ENCODE measurements at regions not wholly inside any gene's neighbourhood (a gene's known extent, or its start where the extent isn't known, plus 50 kb on each side); places are given as distances from the start of the nearest gene placed in this dataset.
"Not testable (repeated sequence)": the region's sequence is repeated elsewhere in the genome, so short reads cannot be mapped to it uniquely, and the experiment has no call there.

DNA sequence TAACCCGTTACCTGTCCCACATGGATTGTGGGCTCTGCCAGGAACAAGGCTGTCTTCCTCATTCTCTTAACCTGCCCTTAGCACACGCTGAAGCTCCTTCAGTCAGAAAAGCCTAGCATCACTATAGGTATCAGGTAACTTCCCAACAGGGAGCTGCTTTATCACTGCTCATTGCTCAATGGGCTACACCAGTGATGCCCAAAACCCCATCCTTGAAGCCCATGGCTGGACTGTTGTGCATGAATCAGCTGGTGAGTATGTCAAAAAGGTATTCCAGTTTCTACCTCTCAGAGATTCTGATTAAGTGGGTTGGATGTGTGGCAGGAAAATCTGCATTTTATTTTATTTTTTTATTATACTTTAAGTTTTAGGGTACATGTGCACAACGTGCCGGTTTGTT lies 362.2 kb downstream of the LRATD1 start:
- no peak for DNase-seq

DNA sequence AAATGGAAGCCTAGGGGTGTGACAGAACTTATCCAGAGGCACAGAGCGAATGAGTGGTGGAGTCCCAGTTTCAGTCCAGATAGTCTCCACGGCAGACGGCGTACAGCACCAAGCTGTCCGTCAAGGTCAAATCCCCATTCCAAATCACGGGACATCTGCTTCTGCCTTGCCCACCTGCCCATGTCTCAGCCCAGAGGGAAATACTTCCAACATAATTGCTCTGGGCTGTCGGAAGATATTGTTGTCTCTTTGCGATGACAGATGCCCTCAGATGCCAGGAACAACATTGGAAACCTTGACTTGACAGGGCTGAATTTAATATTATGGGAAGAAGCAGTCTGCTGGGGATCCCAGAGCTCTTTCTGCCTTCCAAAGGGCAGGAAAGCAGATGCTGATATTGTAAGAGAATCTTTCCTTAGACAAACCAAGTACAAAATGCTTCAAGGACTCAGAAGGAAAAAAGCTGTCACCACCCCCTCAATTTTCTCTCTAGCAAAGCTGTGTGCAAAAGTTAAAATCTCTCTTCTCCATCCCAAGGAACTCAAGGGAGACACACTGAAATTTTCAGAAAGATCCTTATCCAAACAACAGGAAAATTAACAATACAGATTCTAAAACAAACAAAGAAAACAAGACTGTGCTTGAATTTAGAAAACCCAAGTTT lies 364.0 kb downstream of the LRATD1 start:
- DNase-seq, result no peak

DNA sequence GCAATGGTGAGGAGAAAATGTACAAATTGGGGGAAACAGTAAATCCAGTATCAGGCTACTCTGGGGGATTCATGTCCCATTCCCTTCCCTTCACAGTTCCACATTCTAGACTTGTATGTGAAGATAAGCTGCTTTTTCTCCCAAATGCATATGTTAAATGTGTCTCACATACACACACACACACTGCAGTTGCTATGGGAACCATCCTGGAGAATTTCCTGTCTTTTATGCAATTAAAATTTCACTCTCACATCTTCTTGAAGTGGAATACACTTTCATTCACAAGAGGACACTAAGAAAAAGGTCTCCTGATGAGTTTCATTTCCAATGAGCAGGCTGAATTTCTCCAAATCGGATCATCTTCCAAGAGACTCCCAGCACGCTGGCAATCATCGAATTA lies 366.0 kb downstream of the LRATD1 start:
- no peak for DNase-seq

GRCh38 chr2:14999114-14999661 lies 366.7 kb downstream of the LRATD1 start:
- no peak for DNase-seq

- DNase-seq, result not testable (repeated sequence)
These were observed 370.0 kb downstream of the LRATD1 start for GRCh38 chr2:15002519-15002918.

DNA sequence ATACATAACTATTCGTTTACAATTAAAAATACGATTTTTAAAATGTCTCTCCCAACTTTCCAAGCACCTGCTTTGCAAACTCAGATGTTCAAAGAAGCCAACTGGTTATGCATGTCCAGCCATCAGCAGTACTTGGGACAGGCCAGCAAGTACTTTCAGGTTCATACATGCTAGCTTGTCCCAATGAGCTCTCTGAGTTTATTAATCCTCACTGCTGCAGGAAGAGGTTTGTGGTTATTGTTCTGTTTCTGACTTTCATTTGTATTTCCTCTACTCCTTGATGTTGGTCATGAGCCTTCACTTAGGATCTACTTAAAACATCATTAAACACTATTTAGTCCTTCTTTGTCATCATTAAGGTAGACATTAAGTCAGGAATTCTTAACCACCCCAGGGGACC lies 374.1 kb downstream of the LRATD1 start:
- DNase-seq, result no peak

DNA sequence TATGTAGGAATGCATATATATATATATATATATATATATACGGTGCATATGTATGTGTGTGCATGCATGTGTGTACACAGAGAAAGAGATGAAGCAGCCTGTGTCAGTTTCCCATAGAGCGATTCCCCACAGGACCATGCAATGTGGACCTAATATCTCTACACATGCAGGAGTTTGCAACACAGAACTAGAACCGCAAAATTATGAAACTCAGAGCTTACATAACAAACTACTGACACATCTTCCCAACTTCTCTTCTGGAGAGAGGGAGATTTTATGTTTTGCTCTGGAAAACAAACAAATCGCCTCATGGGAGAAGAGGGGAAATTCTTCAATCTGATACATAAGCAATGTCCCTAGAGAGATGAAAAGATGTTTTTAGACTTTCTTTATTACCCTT lies 377.2 kb downstream of the LRATD1 start:
- no peak for DNase-seq

GRCh38 chr2:15010346-15010745 lies 377.8 kb downstream of the LRATD1 start:
- DNase-seq, result no peak

DNA sequence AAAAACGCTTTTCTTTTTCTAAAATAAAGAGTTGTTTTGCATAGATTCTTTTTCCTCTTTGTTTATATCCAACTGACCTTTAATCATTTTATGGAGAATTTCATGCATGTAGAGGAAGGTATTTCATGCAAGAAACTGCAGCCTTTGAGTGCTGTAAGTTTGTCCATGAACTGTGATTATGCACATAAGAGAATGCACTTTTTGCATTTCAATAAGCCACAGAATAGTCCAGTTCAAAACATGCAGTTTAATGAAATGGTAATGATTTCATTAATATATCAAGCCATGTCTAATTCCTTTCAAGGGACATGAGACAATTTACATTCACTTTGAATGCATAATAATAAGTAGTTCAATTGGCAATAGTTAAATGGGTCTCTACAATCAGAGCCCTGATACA lies 386.3 kb downstream of the LRATD1 start:
- DNase-seq, result no peak

GRCh38 chr2:15023221-15023620 lies 390.7 kb downstream of the LRATD1 start:
- no peak for DNase-seq

GRCh38 chr2:15028406-15028805 lies 395.9 kb downstream of the LRATD1 start:
- DNase-seq, result no peak

- DNase-seq, result no peak
These were observed 399.3 kb downstream of the LRATD1 start for GRCh38 chr2:15031745-15032240.

GRCh38 chr2:15034246-15034645 lies 401.7 kb downstream of the LRATD1 start:
- no peak for DNase-seq

DNA sequence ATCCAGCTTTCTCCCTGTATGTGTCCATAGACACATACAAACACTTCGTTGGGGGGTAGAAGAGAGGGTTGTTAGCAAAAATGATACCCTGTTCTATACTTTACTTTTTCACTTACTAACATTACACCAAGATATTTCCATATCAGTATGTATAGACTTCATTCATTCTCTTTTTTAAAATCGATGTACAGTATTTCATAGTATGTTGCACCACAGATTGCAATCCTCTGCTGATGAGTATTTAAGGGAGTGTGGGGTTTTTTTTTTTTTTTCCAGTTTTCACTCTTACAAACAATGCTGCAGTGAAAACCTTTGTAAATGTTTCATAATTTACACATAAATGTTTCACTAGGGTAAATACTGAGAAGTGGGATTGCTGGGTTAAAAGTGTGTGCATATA lies 402.3 kb downstream of the LRATD1 start:
- no peak for DNase-seq

DNA sequence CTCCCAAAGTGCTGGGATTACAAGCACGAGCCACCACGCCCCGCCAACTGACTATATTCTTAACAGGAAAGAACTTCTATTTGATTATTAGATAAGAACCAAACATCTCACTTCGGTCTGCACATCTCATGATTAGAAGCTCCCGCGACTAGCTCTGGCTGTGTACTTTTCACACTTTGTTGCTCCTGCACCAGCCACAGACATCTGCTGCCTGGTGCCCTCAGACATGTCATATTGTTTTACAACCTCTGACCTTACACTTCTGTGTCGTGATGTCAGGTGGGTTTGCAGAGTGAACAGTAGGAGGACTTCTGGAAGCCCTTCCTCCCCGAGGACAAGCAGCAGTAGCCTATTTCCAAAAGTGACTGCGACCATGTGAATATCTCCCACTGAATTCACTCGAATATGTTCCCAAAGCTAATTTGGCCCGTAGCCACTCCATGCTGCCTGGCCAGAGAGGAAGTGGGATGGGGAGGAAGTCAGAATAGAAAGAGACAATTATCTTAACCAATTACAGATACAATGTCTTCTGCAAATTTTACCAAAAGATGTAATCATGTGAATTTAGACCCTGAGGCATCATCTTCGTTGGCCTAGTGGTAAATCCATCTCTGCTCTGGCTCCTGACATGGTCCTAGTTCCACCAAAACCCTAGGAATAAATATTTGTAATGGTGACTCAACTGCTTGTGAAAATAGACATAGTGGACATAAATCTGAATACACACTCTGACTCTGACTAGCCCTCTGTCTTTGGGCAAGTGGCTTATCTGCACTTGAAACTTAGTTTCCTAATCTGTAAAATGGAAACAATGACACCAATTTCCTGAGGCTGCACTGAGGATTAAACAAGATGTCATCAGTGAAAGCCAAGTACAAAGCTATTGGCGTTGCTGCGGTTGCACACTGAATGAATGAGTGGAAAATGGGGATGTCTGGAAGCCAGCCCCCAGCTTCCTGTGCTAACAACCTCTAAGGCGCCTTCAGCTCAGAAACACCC lies 406.1 kb downstream of the LRATD1 start:
- DNase-seq, result no peak

DNA sequence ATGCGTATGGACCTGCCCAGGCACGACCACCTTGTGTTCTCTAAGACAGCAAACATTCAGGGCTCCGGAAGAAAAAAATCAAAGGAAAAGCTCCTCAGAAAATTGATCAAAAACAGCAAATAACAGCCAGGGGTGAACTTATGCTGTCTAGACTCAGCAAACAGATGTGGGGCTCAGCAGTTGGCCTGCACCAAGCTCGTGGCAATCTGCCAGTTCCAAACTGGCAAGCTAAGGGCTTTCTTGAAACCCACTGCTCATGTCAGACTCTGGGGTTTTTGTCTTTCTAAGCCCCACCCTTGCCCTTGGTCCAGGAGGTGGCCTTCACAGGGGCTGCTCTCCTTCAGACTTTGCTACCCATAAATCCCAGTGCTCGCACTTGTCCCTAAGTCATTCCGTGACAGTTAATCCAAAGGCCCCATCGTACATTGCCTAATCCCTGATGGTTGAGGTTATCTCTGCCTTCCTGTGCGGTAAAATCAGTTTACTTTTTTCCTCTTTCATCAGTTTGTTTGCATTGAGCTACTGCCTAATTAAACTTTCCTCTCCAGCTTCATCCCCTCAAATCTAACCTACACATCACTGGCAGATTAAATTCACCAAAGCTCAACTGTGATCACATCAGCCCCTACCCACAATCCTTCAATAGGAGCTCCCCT lies 408.0 kb downstream of the LRATD1 start:
- DNase-seq, result peak; percentile 53

DNA sequence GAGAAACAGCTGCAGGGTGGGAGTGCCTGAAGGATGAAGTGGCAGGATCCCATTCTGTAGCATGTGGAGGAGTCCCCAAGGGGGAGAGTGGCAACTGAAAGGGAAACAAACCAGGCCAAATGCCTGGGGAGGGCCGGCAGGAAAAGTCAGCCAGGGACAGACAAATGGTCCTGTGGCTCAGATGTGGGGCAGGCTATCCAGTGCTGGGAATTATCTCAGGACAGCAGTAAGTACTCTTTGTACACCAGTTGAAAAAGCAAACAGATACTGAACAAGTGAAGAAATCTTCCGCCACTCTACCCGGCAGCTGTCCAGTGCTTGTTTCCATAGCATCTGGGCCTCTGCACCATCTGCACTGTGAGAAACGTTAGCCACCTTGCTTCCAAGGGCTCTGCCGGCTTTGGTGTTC lies 408.9 kb downstream of the LRATD1 start:
- no peak for DNase-seq

DNA sequence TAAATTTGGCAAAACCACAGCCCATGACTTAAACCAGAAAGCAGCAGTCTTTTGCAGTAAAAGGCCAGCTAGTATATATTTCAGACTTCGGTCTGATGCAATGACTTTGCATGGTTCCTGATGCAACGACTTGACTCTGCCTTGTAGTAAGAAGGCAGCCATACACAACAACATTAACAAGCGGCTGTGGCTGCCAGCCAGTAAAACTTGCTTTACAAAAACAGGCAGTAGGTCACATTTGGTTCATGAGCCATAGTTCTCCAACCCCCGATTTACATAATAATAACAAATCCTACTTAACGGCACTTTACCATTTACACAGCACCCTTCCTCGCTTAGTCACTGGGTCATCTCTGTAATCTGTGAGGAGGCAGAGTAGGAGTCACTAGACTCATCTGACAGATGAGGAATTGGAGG lies 410.3 kb downstream of the LRATD1 start:
- no peak for DNase-seq

DNA sequence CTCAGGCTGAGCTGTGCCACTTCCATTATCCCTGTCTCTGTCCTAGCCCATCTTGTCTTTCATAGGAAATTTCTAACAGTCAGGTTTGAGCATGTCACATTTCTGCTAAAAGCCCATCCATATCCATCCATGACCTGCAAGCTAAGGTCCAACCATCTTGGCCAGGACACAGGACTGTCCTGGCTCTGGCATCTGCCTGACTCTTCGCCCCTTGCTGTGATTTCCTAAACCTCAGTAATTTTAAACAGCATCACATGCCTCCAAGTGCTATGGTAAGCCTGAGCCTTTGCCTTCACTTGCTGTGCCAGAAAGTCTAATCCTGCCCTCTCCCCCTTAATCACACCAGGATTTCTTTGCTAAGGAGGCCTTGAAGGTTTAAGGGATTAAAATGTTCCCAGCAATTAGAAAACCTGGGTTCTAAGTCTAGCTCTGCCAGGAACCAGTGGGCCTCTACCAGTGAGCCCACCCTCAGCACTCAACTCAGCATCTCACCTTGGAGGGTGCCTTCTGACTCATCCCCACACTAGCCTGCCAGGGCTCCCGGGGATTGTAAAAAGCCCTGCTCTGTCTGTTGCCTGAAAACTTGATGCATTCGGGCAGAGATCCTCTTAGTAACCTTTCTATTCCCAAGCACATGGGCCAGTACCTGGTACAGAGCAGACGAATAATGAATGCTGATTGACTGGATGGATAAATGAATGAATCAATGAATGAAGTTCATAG lies 411.0 kb downstream of the LRATD1 start:
- no peak for DNase-seq

DNA sequence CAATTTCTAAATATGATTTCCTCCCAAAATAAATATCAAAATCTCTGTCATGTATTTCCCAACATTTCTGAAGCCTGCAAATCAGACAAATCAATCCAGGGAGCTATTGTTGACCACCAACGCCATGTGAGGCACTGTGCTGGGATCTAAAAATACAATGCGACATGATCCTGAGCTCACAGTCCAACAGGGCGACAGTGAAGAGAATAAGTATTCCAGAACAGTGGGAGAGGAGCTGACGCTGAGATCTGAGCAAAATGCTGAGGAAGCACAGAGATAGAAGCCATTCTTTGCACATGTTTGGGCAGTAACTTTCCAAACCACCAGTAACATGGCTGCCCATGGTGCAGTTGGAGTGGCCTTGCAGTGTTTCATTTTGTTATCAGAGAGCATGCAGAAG lies 412.5 kb downstream of the LRATD1 start:
- DNase-seq, result no peak

GRCh38 chr2:15047184-15047583 lies 414.7 kb downstream of the LRATD1 start:
- DNase-seq, result no peak

- DNase-seq, result no peak
These were observed 415.5 kb downstream of the LRATD1 start for GRCh38 chr2:15048000-15048399.
